COLO829 (cell line): ENCODE measurements at regions not wholly inside any gene's neighbourhood (a gene's known extent, or its start where the extent isn't known, plus 50 kb on each side); places are given as distances from the start of the nearest gene placed in this dataset.

Source experiments
- DNase-seq: peaks from one replicate; pipeline ENCODE4 v3.0.0; 2012; ENCODE audit warnings: low spot score

DNA sequence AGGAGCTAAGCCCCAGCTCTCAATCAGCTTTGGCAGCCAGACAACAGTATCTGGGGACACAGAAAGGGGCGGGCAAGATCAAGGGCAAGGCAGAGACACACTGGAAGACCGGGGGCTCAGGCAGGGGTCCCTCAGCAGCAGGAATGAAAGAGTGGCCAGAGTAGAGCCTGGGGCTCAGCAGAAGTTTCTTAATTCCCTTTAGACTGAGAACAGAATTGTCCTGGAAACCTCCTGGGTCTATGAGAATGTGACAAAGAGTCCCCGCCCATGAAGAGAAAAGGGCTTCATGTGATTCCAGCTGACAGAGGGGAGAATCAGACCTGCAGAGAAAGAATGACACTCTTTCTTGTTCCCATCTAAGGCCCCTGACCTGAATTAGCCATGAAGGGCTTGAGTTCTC is 95.2 kb upstream of the CTNNB1 start:
- DNase-seq = no peak

DNA sequence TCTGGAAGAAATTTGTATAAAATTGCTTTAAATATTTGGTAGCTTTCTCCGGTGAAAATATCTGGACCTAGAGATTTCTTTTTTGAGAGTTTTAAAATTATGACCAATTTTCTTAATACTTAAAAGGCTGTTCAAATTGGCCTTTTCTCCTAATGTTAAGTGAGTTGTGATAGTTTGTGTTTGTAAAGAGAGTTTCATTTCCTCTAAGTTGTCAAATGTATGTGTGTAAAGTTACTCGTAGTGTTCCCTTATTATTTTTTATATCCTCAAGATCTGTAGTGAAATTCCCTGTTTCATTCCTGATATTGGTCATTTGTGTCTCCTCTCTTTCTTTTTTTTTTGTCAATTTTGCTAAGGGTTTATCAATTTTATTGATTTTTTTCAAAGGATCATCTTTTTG is 92.6 kb upstream of the CTNNB1 start:
- no peak for DNase-seq

DNA sequence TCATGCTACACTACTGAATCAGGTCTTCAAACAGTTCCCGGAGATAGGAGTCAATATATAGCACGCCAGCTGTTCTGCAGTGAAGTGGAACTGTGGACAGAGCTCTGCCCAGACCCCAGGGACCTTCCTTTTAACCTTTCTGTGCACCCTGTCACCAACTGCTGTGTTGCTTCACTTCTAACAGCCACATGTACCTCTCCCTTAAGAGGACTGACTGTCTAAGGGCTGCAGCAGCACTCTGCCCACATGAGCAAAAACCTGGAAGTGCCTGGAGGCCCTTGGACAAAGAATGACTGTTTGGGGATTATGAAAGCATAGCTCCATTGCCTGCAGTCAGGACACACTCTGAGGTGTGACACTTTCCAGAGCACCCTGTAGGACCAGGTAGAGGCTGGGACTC is 88.3 kb upstream of the CTNNB1 start:
- DNase-seq = peak; percentile 26

DNA sequence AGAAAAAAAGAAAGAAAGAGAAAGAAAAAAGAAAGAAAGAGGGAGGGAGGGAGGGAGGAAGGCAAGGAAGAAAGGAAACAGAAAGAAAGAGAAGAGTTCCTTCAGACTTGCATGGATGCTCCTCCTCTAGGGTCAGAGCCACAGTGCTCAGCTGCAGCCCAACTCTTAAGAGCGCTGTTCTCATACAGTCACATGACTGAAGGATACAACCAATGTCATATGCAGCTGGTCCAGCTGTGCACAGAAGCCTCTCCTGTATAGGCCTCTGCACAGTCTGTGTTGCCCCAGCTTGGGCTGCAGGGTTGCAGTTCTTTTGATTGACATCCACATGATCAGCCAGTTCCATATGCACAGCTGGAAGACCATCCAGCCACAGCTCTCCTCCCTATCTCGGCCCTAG is 86.8 kb upstream of the CTNNB1 start:
- DNase-seq = no peak

DNA sequence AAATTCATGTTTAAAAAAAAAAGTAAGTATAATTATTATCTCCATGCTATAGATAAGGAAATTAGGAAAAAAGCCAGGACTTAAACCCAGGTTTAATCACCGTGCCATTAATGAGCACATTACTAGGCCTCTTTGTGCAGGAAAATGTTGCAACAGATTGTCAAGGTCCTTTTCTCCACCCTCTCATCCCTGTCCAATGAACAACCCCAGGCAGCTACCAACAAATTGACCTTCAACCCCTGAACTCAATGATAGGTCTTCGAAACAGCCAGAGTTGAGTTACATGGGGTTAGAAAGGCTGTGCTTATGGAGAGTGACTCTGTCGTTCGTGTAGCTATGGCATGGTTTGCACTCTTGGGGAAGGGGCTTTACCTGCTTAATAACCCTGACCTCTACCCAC is 84.2 kb upstream of the CTNNB1 start:
- DNase-seq = no peak

DNA sequence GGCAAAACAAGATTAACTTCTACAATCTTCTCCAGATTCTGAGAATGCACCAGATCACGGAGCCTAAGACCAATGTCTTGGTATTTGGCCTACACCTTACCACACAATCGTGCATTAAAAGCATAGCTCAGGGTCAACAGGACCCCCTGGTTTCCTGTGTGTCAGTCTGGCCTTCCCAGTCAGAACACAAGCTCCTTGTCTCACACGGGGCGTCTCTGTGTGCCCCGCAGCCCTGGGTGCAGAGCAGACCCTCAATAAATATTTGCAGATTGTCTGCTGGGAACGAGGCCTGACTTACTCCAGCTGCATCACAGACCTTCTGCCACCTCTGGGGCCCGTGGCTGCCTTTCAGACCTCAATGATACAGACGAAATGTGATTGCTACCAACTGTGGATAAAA is 82.5 kb upstream of the CTNNB1 start:
- DNase-seq = no peak

DNA sequence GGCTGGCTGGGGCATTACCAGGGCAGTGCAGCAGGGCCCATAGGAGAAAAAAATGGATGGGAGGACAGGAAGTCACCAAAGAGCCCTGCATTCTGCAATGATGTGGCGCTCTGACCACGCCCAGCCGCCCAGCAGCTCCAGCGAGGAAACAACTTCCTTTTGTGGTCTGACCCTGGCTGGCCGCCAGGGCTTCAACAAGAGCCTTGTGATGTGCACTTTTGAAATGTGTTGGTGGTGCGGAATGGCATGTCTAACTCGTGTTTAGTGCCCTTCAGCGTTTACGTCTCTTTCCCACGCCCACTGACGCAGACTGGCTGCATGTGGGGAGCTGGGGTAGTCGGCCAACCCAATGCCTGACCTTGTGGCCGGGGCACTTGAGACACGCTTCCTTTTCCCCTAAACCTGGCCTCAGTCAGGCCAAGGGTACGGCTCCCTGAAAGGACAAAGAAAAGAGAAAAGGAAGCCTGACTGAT is 81.9 kb upstream of the CTNNB1 start:
- DNase-seq = peak; percentile 99

DNA sequence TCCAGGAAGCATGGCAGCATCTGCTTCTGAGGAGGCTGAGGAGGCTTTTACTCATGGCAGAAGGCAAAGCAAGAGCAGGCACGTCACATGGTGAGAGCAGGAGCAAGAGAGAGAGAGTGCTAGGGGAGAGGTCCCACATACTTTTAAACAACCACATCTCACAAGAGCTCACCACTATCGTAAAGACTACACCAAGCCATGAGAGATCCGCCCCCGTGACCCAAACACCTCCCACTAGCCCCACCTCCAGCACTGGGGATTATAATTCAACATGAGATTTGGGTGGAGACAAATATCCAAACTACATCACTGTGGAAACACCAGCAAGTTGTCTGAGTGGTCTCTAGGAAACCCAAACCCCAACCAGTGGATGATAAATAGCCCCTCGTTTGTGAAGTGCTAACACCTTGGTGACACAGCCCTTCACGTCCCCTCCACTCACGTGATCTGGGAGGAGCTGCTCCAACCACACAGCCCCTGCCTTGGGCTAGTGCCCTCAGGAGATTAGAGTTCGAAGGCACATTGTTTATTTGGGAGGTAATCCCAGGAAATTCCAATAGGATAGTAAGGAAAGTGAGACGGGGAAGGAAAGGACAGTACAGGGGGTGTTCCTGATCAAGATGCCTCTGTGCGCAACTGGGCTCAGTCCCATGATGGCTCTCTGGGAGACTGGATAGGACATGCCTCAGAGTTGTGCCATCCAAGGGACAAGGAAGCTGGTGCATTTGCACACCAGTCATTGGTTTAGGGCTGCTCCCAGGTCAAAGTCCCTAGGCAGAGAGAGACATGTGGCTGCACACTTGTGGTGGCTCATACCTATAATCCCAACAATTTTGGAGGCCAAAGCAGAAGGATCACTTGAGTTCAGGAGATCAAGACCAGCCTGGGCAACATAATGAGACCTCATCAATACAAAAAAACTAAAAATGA is 80.6 kb upstream of the CTNNB1 start:
- DNase-seq = no peak

DNA sequence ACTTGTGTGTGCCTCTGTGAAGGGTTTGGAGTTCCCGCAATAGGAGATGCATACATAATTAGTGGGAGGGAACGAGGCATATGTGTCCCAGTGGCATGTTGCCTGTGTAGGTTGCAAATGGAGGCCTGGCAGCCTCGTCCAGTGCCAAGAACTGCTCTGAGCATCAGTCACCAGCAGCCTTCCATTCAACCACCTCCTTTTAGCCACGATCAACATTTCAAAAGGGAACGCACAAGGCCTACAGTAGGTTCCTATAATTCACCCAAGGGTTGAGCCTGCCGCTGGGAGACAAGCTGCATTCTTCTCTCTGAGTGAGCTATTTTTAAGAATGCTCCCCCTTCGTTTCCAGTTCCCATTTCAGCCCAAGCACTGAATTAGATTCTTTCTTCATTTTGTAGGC is 78.8 kb upstream of the CTNNB1 start:
- no peak for DNase-seq

DNA sequence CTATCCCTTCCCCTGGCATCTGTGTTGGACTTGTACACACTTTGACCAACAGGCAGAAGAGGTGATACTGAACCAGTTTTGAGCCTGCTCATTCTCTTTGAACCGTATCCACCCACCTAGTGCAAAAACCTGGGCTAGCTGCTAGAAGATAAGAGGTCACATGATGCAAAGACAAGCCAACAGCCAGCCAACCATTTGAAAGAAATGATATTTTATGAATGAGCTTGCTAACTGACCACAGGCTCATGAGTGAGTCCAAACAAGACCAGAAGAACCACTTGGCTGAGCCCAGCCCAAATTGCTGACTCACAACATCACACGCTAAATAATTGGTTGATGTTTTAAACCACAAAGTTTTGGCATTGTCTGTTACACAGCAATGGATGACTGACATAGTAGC is 74.0 kb upstream of the CTNNB1 start:
- DNase-seq = no peak

DNA sequence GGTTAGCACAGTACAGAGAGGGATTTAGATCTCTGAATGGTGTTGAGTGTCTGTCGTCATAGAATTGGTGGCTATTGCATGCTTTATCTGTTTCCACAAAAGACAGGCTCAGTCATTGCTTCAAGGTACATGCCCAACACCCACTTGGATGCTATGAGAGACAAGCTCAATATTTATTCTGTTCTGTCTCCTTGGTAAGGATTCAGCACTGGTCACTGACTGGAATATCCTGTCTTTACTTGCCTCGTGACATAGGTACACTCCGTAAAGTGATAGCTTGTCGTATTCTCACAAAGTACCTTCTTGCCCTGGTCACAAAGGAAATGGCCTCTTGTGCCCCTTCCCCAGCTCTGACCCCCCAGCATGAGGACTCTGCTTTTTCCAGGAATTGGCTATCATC is 72.8 kb upstream of the CTNNB1 start:
- no peak for DNase-seq

DNA sequence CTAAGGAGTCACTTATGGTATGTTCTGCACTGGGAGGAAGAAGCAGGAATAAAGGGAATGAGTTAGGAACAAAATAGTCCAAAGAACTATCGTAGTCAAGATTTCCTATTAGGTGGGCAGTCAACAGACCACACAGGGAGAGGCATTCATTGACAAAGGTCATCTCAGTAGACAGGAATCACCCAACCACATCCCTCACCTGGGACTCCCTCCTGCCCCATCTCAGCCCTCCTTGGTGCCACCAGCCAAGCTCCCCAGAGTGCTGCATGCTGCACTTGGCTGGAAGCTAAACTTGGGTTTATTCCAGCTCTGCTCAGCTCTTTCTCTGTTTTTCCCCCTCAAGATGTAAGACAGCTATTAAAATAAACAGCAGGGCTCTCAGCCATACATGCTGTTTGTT is 72.3 kb upstream of the CTNNB1 start:
- DNase-seq = no peak

DNA sequence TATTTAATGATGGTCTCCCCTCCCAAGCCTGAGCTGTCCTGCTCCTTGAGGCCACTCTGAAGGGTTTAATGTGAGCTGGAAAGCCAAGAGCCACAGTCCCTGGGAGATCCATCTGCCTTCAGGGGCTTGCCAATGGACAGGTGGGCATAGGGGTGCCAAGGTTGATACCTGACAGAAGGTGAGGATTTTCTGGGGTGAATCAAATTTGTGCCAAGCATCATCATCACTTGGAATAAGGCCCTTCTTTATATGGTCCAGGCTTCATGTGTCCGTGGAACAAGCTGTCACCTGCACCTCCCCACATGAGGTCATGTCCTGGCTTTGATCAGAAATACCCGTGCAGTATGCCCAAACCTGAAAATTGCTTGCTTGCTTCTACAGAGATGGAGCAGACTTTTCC is 71.9 kb upstream of the CTNNB1 start:
- DNase-seq = no peak

DNA sequence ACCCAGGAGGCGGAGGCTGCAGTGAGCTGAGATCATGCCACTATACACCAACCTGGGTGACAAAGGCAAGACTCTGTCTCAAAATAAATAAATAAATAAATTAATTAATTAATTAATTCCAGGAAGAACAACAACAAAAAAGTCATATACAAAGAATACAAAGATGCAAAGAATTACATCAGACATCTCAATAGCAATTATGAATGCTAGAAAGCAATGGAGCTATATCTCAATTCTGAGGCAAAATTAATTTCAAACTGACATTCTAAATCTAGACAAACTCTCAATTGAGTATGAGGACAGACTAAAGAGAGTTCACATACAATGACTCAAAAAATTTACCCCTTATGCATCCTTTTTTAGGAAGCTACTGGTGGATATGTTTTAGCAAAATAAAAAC is 69.6 kb upstream of the CTNNB1 start:
- no peak for DNase-seq

DNA sequence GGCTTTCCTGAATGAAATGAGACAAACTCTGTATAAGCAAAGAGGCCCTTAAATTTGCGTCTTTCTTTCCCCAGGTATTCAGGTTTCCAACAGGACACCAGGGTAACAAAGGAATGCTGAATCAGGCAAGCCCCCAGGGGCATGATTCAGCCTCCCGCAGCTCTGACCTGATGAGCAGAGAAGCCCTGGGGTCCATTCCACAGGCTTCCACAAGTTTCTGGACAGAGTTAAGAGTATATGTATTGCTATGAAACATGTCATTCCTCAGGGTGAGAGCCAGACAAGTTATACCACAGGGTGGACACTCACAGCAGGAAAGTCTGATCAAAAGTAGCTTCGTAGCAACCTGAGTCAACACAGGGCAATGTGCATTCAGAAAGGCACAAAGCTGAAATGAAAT is 68.1 kb upstream of the CTNNB1 start:
- DNase-seq = no peak

DNA sequence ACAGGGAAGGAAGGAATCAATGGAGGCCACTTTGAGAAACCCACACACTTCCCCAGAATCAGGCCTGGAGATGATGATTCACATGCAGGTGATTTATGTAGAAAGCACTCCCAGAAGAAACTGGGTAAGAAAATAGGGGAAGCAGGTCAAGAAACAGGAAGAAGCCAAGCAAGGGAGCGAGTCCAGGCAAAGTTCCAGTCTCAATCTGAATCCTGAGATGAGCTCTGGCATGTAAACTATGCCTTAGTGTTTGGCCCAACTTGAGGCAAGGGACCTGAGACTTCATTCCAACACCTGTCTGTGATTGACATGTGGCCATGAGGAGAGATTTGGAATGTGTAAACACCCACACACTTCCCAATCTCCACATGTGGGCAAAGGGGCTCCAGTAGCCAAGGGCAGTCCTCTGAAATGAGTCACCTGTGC is 61.6 kb upstream of the CTNNB1 start:
- DNase-seq = no peak

DNA sequence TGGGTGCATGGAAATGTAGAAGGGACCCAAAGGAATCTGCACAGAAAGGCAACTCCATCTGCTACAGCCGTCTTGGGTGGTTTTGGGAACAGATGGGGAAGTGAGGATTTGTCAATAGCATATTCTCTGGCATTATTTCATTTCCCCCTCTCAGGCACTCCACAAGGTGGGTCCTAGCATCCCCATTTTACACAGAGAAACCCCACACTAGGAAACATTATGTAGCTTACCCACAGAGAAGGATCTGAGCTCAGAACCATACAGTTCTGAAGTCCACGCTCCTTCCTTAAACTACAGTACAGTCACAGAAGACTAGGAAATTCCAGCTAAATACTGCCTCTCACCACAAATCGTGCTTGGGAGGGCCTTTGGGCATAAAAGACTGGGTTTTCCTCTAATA is 61.2 kb upstream of the CTNNB1 start:
- DNase-seq = no peak

DNA sequence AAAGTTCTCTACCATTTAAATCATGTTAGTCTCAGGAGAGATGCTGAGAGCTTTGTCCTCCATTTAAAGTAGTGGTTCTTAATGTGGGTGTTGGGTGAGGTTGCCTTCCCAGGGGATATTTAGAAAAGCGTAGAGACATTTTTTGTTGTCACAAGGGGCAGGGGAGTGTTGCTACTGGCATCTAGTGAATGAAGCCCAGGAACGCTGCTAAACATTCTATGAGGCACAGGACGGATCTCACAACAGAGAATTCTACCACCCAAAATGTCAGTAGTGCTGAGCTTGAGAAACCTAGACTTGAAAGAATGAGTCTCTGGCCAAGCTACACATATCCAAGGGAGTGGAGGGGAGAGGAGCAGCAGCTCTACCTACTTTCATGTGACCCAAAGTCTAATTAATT is 60.7 kb upstream of the CTNNB1 start:
- no peak for DNase-seq

DNA sequence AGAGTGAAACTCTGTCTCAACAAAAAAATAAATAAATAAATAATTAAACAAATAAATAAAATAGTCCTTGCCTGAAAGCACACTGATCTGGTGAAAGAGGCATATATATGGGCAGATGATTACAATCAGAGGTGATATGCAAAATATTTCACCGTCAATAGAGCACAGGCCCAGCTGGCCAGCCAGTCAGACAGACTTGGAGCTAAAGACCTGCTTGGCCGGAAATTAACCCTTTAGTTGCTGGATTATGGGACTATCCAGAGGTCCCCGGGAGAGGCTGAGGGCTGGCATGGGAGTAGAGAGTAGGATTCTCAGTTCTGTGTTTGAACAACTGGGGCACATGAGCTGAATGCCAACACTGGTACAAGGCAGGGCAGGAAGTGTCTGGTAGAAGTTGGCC is 59.1 kb upstream of the CTNNB1 start:
- no peak for DNase-seq

DNA sequence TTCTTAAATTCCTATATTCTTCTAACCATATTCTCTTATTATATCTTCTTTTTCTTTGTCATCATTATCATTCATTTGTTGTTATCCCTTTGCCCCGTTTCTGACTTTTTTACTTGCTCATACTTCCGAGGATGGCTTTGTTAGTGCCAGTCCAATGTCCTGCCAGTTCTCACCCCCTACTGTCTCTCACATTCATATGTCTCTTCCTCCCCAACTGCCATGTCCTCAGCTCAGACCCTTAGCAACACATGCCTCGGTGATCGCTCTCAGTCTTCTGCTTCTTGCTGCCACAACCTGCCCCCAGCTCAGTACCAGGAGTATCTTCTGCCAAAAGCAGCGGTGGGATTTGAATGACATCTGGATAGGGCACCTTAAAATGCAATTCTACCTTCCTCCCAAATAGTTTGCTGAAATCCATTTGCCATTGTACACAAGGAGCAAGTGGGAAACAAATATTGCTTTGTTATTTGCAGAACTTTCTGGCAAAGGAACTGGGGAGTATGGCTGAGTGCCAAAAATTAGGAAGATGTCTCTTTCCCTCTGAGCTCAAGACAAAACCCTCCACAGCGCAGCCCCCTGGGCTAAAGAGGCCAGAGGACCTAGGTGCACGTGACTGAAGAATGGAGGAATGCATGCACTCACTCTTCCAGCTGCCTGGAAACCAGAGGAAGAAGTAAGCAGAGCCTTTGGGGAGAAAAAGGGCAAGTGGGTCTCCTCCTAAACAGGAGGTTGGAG is 57.7 kb upstream of the CTNNB1 start:
- DNase-seq = peak; percentile 53

DNA sequence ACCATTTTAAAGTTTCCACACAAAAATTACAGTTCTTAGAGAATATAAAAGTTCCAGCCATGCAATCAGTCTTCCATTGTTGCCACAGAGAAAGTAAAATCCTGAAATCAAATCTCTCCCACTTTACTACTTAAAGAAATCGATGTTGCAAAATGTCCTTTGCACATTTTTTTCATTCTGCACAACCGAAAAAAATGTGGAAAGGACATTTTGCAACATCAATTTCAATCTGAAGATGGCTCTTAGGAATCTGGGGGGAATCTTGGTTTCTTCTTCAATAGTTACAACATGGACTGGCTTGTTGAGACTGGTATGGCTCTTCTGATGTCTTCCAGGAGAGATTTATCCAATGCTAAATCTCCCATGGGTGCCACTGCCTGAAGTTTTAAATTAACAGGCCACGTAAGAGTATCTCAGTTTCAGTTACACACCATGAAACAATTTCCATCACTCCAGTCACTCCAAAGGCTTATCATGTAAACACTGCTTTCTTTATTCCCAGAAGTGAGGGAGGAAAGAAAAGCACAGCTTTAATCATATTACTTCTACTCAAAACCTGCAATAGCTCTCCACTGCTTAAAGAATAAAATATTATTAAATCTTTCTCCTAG is 55.8 kb upstream of the CTNNB1 start:
- peak; percentile 52 for DNase-seq

DNA sequence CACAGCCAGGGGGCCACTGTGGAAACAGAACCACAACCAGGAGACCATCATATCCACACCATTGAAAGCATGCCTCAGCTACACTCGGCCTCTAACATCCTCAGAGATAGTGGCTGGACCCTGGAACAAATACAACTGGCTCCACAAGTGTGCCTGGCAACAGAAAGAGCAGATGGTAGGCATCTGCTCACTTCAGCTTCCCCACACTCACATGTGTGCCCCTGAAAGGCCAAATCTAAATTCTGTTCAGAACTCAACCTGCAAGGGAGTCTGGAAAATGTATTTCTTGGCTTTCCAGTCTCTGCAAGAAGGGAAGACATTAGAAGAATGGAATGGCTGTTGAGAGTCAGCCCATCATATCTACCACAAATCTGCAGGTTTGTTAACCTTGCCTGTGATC is 54.7 kb upstream of the CTNNB1 start:
- DNase-seq = no peak

DNA sequence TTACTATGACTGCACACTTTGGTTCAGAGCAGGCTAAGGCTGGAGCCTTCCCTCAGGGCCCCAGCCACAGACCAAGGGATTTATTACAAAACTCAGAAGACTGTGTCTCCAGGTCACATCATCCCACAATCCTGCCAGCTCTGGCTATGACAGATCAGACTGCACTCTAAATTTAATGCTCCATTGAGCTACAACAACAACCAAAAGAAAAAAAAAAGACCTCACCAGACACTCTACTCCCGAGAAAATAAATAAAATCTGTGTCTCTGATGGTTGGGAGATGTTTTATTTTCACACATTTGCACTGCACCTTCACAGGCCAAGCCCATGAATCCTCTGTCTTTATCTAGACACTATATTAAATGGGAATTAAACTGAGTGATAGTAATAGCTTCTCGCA is 50.8 kb upstream of the CTNNB1 start:
- DNase-seq = no peak
